ENCODE measurements at regions not wholly inside any gene's neighbourhood (a gene's known extent, or its start where the extent isn't known, plus 50 kb on each side); places are given as distances from the start of the nearest gene placed in this dataset.
"Not testable (repeated sequence)": the region's sequence is repeated elsewhere in the genome, so short reads cannot be mapped to it uniquely, and the experiment has no call there.

- 30 to 61% methylated on average over 2 of the region's 2 CpGs for WGBS, 2 donors
- Histone ChIP-seq H3K4me3 (no peak overlapping the region), H3K27me3 (no peaks in the 10 kb centered on the region), H3K27ac (no peak overlapping the region), H3K9me3 (no peaks in the 10 kb centered on the region), H3K4me1 (no peaks in the 10 kb centered on the region), H3K36me3 (no peaks in the 10 kb centered on the region)
- no peak for DNase-seq
- intact Hi-C loops (cut with DNase I): no loop called here
- TF ChIP-seq POLR2A (IDR thresholded peaks at IDR 0.05) (no peak), EP300 (IDR thresholded peaks at IDR 0.05) (no peak), POLR2AphosphoS5 (IDR thresholded peaks at IDR 0.05) (no peak), CTCF (IDR thresholded peaks at IDR 0.05) (no peak)
Observed at GRCh38 chr1:73452522-73452921, 745.5 kb downstream of the LRRIQ3 start.

- 86 to 98% methylated on average over 2 of the region's 2 CpGs for WGBS, 2 donors
- H3K27ac ChIP-seq; H3K36me3 ChIP-seq; H3K4me3 ChIP-seq; intact Hi-C loops (cut with DNase I); H3K27me3 ChIP-seq; H3K4me1 ChIP-seq; H3K9me3 ChIP-seq; DNase-seq: not testable (repeated sequence)
Observed at GRCh38 chr1:73450668-73451067, 747.3 kb downstream of the LRRIQ3 start.

GRCh38 chr1:73411479-73411878 lies 786.5 kb downstream of the LRRIQ3 start:
- intact Hi-C loops (cut with DNase I): no loop called here
- DNase-seq: no peak
- TF ChIP-seq POLR2AphosphoS5 (IDR thresholded peaks at IDR 0.05) (no peak), EP300 (IDR thresholded peaks at IDR 0.05) (no peak), CTCF (IDR thresholded peaks at IDR 0.05) (no peak), POLR2A (IDR thresholded peaks at IDR 0.05) (no peak)
- no peak overlapping the region for H3K27ac ChIP-seq
- no peaks in the 10 kb centered on the region for H3K9me3 ChIP-seq
- H3K36me3 ChIP-seq: no peaks in the 10 kb centered on the region
- H3K4me3 ChIP-seq: no peak overlapping the region
- H3K4me1 ChIP-seq: no peaks in the 10 kb centered on the region
- WGBS, 2 donors: 74 to 86% methylated on average over 3 of the region's 3 CpGs
- no peaks in the 10 kb centered on the region for H3K27me3 ChIP-seq

GRCh38 chr1:73401666-73402065 lies 796.3 kb downstream of the LRRIQ3 start:
- intact Hi-C loops (cut with DNase I): no loop called here
- H3K9me3 ChIP-seq: no peaks in the 10 kb centered on the region
- H3K4me1 ChIP-seq: no peaks in the 10 kb centered on the region
- TF ChIP-seq EP300 (IDR thresholded peaks at IDR 0.05) (no peak), POLR2AphosphoS5 (IDR thresholded peaks at IDR 0.05) (no peak), CTCF (IDR thresholded peaks at IDR 0.05) (no peak), POLR2A (IDR thresholded peaks at IDR 0.05) (no peak)
- H3K27me3 ChIP-seq: no peaks in the 10 kb centered on the region
- 69 to 83% methylated on average over 2 of the region's 2 CpGs for WGBS, 2 donors
- no peak for DNase-seq
- H3K36me3 ChIP-seq: no peaks in the 10 kb centered on the region
- H3K4me3 ChIP-seq: no peak overlapping the region
- no peak overlapping the region for H3K27ac ChIP-seq

GRCh38 chr1:73382966-73383365 lies 815.0 kb downstream of the LRRIQ3 start:
- WGBS, 2 donors: 61 to 76% methylated on average over 3 of the region's 3 CpGs
- no peak for DNase-seq
- Histone ChIP-seq H3K4me1 (no peaks in the 10 kb centered on the region), H3K9me3 (no peaks in the 10 kb centered on the region), H3K4me3 (no peak overlapping the region), H3K27me3 (no peaks in the 10 kb centered on the region), H3K27ac (no peak overlapping the region), H3K36me3 (no peaks in the 10 kb centered on the region)
- TF ChIP-seq POLR2A (IDR thresholded peaks at IDR 0.05) (no peak), POLR2AphosphoS5 (IDR thresholded peaks at IDR 0.05) (no peak), EP300 (IDR thresholded peaks at IDR 0.05) (no peak), CTCF (IDR thresholded peaks at IDR 0.05) (no peak)
- intact Hi-C loops (cut with DNase I): no loop called here

Data from sigmoid colon (tissue), 6 donors.